Colonic mucosa (tissue), 4 donors: ENCODE measurements at regions not wholly inside any gene's neighbourhood (a gene's known extent, or its start where the extent isn't known, plus 50 kb on each side); places are given as distances from the start of the nearest gene placed in this dataset.

Experiments
- DNase-seq: peaks from one replicate; pipeline ENCODE4 v3.0.0-alpha.2; 2020
- H3K27ac ChIP-seq: fragments of 200-600 bp; one replicate; pipeline ENCODE4 v1.8.0; 2021
- H3K27me3 ChIP-seq: fragments of 200-600 bp; one replicate; pipeline ENCODE4 v1.8.0; 2021
- H3K36me3 ChIP-seq: fragments of 200-600 bp; one replicate; pipeline ENCODE4 v1.8.0; 2021
- H3K4me1 ChIP-seq: fragments of 200-600 bp; one replicate; pipeline ENCODE4 v1.8.0; 2021; ENCODE audit warnings: mild to moderate bottlenecking
- H3K4me3 ChIP-seq: fragments of 200-600 bp; one replicate; pipeline ENCODE4 v1.8.0; 2021
- H3K9ac ChIP-seq, 2 donors: one replicate each; pipeline ENCODE4 v1.7.0; 2013; ENCODE audit warnings: control low read depth in 2 of 2, low read depth in 2 of 2, low read length in 2 of 2
- H3K9me3 ChIP-seq: fragments of 200-600 bp; one replicate; pipeline ENCODE4 v1.8.0; 2021
- intact Hi-C: fragments of 100-400 bp; cut with DNase I; formaldehyde crosslinking; loops from one replicate; pipeline ENCODE4 v1.14.1; 2022
- TF ChIP-seq, protein P1 (sequence below): fragments of 200-600 bp; IDR thresholded peaks from one replicate; pipeline ENCODE4 v1.8.0; 2022; ENCODE audit warnings: antibody characterized with exemption, mild to moderate bottlenecking
- donor health status: healthy.
- donor health status: DM: no; HTN: no; CAD: no.
- donor health status: DM: no; HTN: no; CAD: no.

DNA sequence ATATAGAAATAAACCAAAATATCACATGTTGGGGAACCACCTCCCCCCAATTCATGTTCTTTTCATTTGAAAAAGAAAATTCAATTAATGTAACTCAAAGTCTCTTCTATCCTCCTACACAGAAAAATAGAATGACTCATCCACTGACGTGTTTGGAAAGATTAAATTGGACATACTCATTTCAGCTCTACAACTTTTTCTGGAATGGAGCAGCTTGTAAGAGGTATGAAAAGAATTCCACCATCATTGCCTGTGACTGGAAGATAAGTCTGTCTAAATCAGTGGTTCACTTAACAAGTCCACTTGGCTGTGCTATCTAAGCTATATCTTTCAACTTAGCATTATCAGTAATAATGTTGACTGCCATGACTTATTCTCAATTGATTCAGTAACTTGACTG lies 702.3 kb downstream of the BRINP3 start:
- TF ChIP-seq, protein P1, sequence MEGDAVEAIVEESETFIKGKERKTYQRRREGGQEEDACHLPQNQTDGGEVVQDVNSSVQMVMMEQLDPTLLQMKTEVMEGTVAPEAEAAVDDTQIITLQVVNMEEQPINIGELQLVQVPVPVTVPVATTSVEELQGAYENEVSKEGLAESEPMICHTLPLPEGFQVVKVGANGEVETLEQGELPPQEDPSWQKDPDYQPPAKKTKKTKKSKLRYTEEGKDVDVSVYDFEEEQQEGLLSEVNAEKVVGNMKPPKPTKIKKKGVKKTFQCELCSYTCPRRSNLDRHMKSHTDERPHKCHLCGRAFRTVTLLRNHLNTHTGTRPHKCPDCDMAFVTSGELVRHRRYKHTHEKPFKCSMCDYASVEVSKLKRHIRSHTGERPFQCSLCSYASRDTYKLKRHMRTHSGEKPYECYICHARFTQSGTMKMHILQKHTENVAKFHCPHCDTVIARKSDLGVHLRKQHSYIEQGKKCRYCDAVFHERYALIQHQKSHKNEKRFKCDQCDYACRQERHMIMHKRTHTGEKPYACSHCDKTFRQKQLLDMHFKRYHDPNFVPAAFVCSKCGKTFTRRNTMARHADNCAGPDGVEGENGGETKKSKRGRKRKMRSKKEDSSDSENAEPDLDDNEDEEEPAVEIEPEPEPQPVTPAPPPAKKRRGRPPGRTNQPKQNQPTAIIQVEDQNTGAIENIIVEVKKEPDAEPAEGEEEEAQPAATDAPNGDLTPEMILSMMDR: no peak
- intact Hi-C loops: no loop called here
- H3K36me3 ChIP-seq: no peaks in the 10 kb centered on the region
- no peak overlapping the region for H3K27ac ChIP-seq
- H3K4me3 ChIP-seq: no peak overlapping the region
- H3K4me1 ChIP-seq: no peaks in the 10 kb centered on the region
- H3K9ac ChIP-seq: no peak overlapping the region
- no peak for DNase-seq
- H3K27me3 ChIP-seq: no peaks in the 10 kb centered on the region
- no peaks in the 10 kb centered on the region for H3K9me3 ChIP-seq

GRCh38 chr1:189779034-189779433 lies 698.6 kb downstream of the BRINP3 start:
- no peak overlapping the region for H3K27ac ChIP-seq
- no peak for DNase-seq
- intact Hi-C loops: no loop called here
- TF ChIP-seq, protein P1: no peak
- no peak overlapping the region for H3K9ac ChIP-seq
- no peaks in the 10 kb centered on the region for H3K27me3 ChIP-seq
- H3K4me1 ChIP-seq: no peaks in the 10 kb centered on the region
- H3K4me3 ChIP-seq: no peak overlapping the region
- H3K9me3 ChIP-seq: no peaks in the 10 kb centered on the region
- no peaks in the 10 kb centered on the region for H3K36me3 ChIP-seq

GRCh38 chr1:189782295-189782694 lies 695.4 kb downstream of the BRINP3 start:
- TF ChIP-seq, protein P1: no peak
- H3K4me3 ChIP-seq: no peak overlapping the region
- DNase-seq: no peak
- H3K9me3 ChIP-seq: no peaks in the 10 kb centered on the region
- no peak overlapping the region for H3K27ac ChIP-seq
- intact Hi-C loops: no loop called here
- no peaks in the 10 kb centered on the region for H3K36me3 ChIP-seq
- H3K9ac ChIP-seq: no peak overlapping the region
- no peaks in the 10 kb centered on the region for H3K27me3 ChIP-seq
- H3K4me1 ChIP-seq: no peaks in the 10 kb centered on the region

- intact Hi-C loops: no loop called here
These were observed 694.2 kb downstream of the BRINP3 start for GRCh38 chr1:189783456-189783855.

GRCh38 chr1:189786761-189787160 lies 690.9 kb downstream of the BRINP3 start:
- no peaks in the 10 kb centered on the region for H3K9me3 ChIP-seq
- H3K4me3 ChIP-seq: no peak overlapping the region
- no peak overlapping the region for H3K9ac ChIP-seq
- H3K27ac ChIP-seq: no peak overlapping the region
- no peaks in the 10 kb centered on the region for H3K27me3 ChIP-seq
- H3K4me1 ChIP-seq: no peaks in the 10 kb centered on the region
- no peak for DNase-seq
- TF ChIP-seq, protein P1: no peak
- H3K36me3 ChIP-seq: no peaks in the 10 kb centered on the region
- intact Hi-C loops: no loop called here

More at GRCh38 chr1:189783456-189783855, 694.2 kb downstream of the BRINP3 start:
- no peak overlapping the region for H3K4me3 ChIP-seq
- H3K27me3 ChIP-seq: no peaks in the 10 kb centered on the region
- H3K9me3 ChIP-seq: no peaks in the 10 kb centered on the region
- no peak overlapping the region for H3K27ac ChIP-seq
- TF ChIP-seq, protein P1: no peak
- DNase-seq: no peak
- H3K36me3 ChIP-seq: no peaks in the 10 kb centered on the region
- H3K9ac ChIP-seq: no peak overlapping the region
- H3K4me1 ChIP-seq: no peaks in the 10 kb centered on the region

- no peaks in the 10 kb centered on the region for H3K36me3 ChIP-seq
- H3K4me1 ChIP-seq: no peaks in the 10 kb centered on the region
- no peak overlapping the region for H3K4me3 ChIP-seq
- intact Hi-C loops: no loop called here
- no peak for DNase-seq
- no peaks in the 10 kb centered on the region for H3K27me3 ChIP-seq
- H3K9me3 ChIP-seq: no peaks in the 10 kb centered on the region
- TF ChIP-seq, protein P1: no peak
- no peak overlapping the region for H3K9ac ChIP-seq
- no peak overlapping the region for H3K27ac ChIP-seq
These were observed 690.5 kb downstream of the BRINP3 start for GRCh38 chr1:189787201-189787600.
